ENCODE measurements at regions not wholly inside any gene's neighbourhood (a gene's known extent, or its start where the extent isn't known, plus 50 kb on each side); places are given as distances from the start of the nearest gene placed in this dataset.
A peak's percentile ranks its signal among the peaks of the same experiment; 100 is the strongest.

- CTCF ChIA-PET: no interaction called here
- no peak for TF ChIP-seq EZH2 (IDR thresholded peaks at IDR 0.05; ENCODE audit: low read depth)
- no peak for TF ChIP-seq CTCF (conservative IDR thresholded peaks at IDR 0.05)
- no peaks in the 10 kb centered on the region for H3K36me3 ChIP-seq (ENCODE audit: low read depth)
- H3K9me2 ChIP-seq (ENCODE audit: insufficient read depth): no peaks in the 10 kb centered on the region
- H3F3A ChIP-seq (ENCODE audit: insufficient read depth, low read depth): no peaks in the 10 kb centered on the region
- no peak overlapping the region for H3K27ac ChIP-seq
- no peak overlapping the region for H3K4me3 ChIP-seq
- no peak for DNase-seq
- POLR2A ChIA-PET (ENCODE audit: unreplicated experiment): no interaction called here
- no peak overlapping the region for H3K4me2 ChIP-seq
- no peaks in the 10 kb centered on the region for H3K79me2 ChIP-seq (ENCODE audit: low read depth)
- no peaks in the 10 kb centered on the region for H4K20me1 ChIP-seq (ENCODE audit: insufficient read depth)
- no peak overlapping the region for H2AFZ ChIP-seq
- H3K9me3 ChIP-seq (ENCODE audit: insufficient read depth, low read depth): no peaks in the 10 kb centered on the region
- no TSS peak for BruUV-seq (replicated peaks)
- no peaks in the 10 kb centered on the region for H3K27me3 ChIP-seq (ENCODE audit: insufficient read depth, low read depth)
- H3K4me1 ChIP-seq (replicated peaks; ENCODE audit: insufficient read depth): 0 out of 2 replicates have a peak, but pooled peaks cover 3% of the 10 kb centered on the region
- intact Hi-C loops (cut with micrococcal nuclease; ENCODE audit: unreplicated experiment): no loop called here
Observed at GRCh38 chr13:85500696-85501256, 298.4 kb downstream of the SLITRK6 start.

- Histone ChIP-seq H3K4me1 (replicated peaks; ENCODE audit: insufficient read depth) (0 out of 2 replicates have a peak, but pooled peaks cover 3% of the 10 kb centered on the region), H3K9me2 (ENCODE audit: insufficient read depth) (no peaks in the 10 kb centered on the region; the same call in 1 of the 2 replicates), H3K4me2 (no peak overlapping the region), H3K9me3 (ENCODE audit: insufficient read depth, low read depth) (no peaks in the 10 kb centered on the region), H2AFZ (no peak overlapping the region), H3F3A (ENCODE audit: insufficient read depth, low read depth) (no peaks in the 10 kb centered on the region), H3K27me3 (ENCODE audit: insufficient read depth, low read depth) (no peaks in the 10 kb centered on the region), H3K4me3 (no peak overlapping the region), H3K27ac (no peak overlapping the region), H4K20me1 (ENCODE audit: insufficient read depth) (no peaks in the 10 kb centered on the region), H3K36me3 (ENCODE audit: low read depth) (no peaks in the 10 kb centered on the region), H3K79me2 (ENCODE audit: low read depth) (no peaks in the 10 kb centered on the region)
- BruUV-seq (replicated peaks): no TSS peak
- ChIA-PET CTCF (no interaction called here), POLR2A (ENCODE audit: unreplicated experiment) (no interaction called here)
- TF ChIP-seq CTCF (conservative IDR thresholded peaks at IDR 0.05) (no peak), EZH2 (IDR thresholded peaks at IDR 0.05; ENCODE audit: low read depth) (no peak)
- no peak for DNase-seq
- intact Hi-C loops (cut with micrococcal nuclease; ENCODE audit: unreplicated experiment): no loop called here
Observed at GRCh38 chr13:85498774-85499173, 300.4 kb downstream of the SLITRK6 start.

- peak; percentile 43 to 67 for DNase-seq
- intact Hi-C loops (cut with micrococcal nuclease; ENCODE audit: unreplicated experiment): no loop called here
- Histone ChIP-seq H3K27ac (no peak overlapping the region), H2AFZ (no peak overlapping the region), H3K4me3 (no peak overlapping the region), H3K4me1 (replicated peaks; ENCODE audit: insufficient read depth) (0 out of 2 replicates have a peak, but pooled peaks cover 3% of the 10 kb centered on the region), H3K9me2 (ENCODE audit: insufficient read depth) (no peaks in the 10 kb centered on the region; the same call in 1 of the 2 replicates), H3K27me3 (ENCODE audit: insufficient read depth, low read depth) (no peaks in the 10 kb centered on the region), H3K9me3 (ENCODE audit: insufficient read depth, low read depth) (no peaks in the 10 kb centered on the region), H3K4me2 (no peak overlapping the region), H3F3A (ENCODE audit: insufficient read depth, low read depth) (no peaks in the 10 kb centered on the region), H3K36me3 (ENCODE audit: low read depth) (no peaks in the 10 kb centered on the region), H3K79me2 (ENCODE audit: low read depth) (no peaks in the 10 kb centered on the region), H4K20me1 (ENCODE audit: insufficient read depth) (no peaks in the 10 kb centered on the region)
- TF ChIP-seq CTCF (conservative IDR thresholded peaks at IDR 0.05) (no peak), EZH2 (IDR thresholded peaks at IDR 0.05; ENCODE audit: low read depth) (no peak)
- BruUV-seq (replicated peaks): no TSS peak
- POLR2A ChIA-PET (ENCODE audit: unreplicated experiment): no interaction called here
- CTCF ChIA-PET: no interaction called here
Observed at GRCh38 chr13:85497652-85498051, 301.6 kb downstream of the SLITRK6 start.

Measured in PC-9 (cell line).